Endothelial cell of umbilical vein (primary cell): ENCODE measurements at regions not wholly inside any gene's neighbourhood (a gene's known extent, or its start where the extent isn't known, plus 50 kb on each side); places are given as distances from the start of the nearest gene placed in this dataset.

Experiments used
- BruUV-seq: library from RNA; stranded (reverse); fragments of 400-500 nt; replicated peaks from 2 replicates; lab custom pipeline; 2021; lab: Mats Ljungman, UMichigan
- CTCF ChIA-PET: fragments of 300-600, 350-600 bp; sonication (Branson Sonifier 250); formaldehyde crosslinking; loops from one replicate; lab custom pipeline; 2021; ENCODE audit warnings: antibody characterized with exemption, inconsistent platforms; lab: Charles Lee
- POLR2A ChIA-PET: fragments of 300-600, 350-600 bp; sonication (Branson Sonifier 250); formaldehyde crosslinking; loops from one replicate; lab custom pipeline; 2021; ENCODE audit warnings: antibody characterized with exemption, inconsistent platforms; lab: Charles Lee
- DNase-seq: peaks from one replicate; pipeline ENCODE4 v3.0.0-alpha.2; 2011; ENCODE audit warnings: low read depth, low spot score
- FAIRE-seq: peaks from 2 replicates; lab custom pipeline; 2011; peaks lifted over from hg19 to GRCh38; lab: Jason Lieb, UNC
- H2AFZ ChIP-seq: 2 replicates; pipeline ENCODE4 v1.6.0; 2012; ENCODE audit warnings: low read depth, low read length, control low read depth, inconsistent platforms
- H3K27ac ChIP-seq: 2 replicates; pipeline ENCODE4 v1.5.1; 2011; ENCODE audit warnings: low read depth, mild to moderate bottlenecking, control low read depth, low read length, moderate library complexity; ENCODE audit not compliant: insufficient read depth
- H3K27me3 ChIP-seq, 2 experiments: 2 replicates each; pipeline versions ENCODE4 v1.6.0 to v1.6.1; 2011; ENCODE audit warnings: low read length in 2 of 2, mixed read lengths in 1 of 2; ENCODE audit not compliant: control insufficient read depth in 2 of 2, insufficient read depth in 2 of 2
- H3K36me3 ChIP-seq, 2 experiments: 2 replicates in 1 of 2; 3 replicates in 1 of 2; pipeline ENCODE4 v1.5.1; 2011; ENCODE audit warnings: low read length in 2 of 2, mild to moderate bottlenecking in 1 of 2, moderate library complexity in 1 of 2; ENCODE audit not compliant: control insufficient read depth in 2 of 2, insufficient read depth in 2 of 2; ENCODE audit errors: extremely low read depth in 1 of 2
- H3K4me1 ChIP-seq: 3 replicates; pipeline ENCODE4 v1.5.1; 2011; ENCODE audit warnings: mild to moderate bottlenecking, low read length; ENCODE audit not compliant: control insufficient read depth, insufficient read depth; ENCODE audit errors: extremely low read depth
- H3K4me2 ChIP-seq: 2 replicates; pipeline ENCODE4 v1.6.1; 2011; ENCODE audit warnings: low read length, control low read depth, mixed read lengths; ENCODE audit not compliant: insufficient read depth
- H3K4me3 ChIP-seq, 3 experiments: fragments of 200-600 bp in 1 of 3; sonication (generic), shearing (Covaris generic) in 1 of 3; replicated peaks in 1 of 3; 2 replicates each; pipeline ENCODE4 v1.5.1; 2011 to 2016; ENCODE audit warnings: control low read depth in 3 of 3, low read length in 3 of 3, mild to moderate bottlenecking in 2 of 3, inconsistent platforms in 1 of 3, low read depth in 1 of 3, moderate library complexity in 1 of 3; ENCODE audit not compliant: insufficient read depth in 1 of 3
- H3K79me2 ChIP-seq: 2 replicates; pipeline ENCODE4 v1.6.0; 2012; ENCODE audit warnings: low read length, inconsistent platforms; ENCODE audit not compliant: control insufficient read depth, insufficient read depth
- H3K9ac ChIP-seq: replicated peaks from 2 replicates; pipeline ENCODE3; 2011; ENCODE audit warnings: low read length, control low read depth; ENCODE audit not compliant: insufficient read depth; ENCODE audit errors: extremely low read depth
- H3K9me1 ChIP-seq: replicated peaks from 3 replicates; pipeline ENCODE4 v1.6.0; 2011; ENCODE audit warnings: mild to moderate bottlenecking, low read length; ENCODE audit not compliant: control insufficient read depth, insufficient read depth; ENCODE audit errors: extremely low read depth
- H3K9me3 ChIP-seq: replicated peaks from 2 replicates; pipeline ENCODE4 v1.5.1; 2012; ENCODE audit warnings: low read length, inconsistent platforms; ENCODE audit not compliant: control insufficient read depth, insufficient read depth
- H4K20me1 ChIP-seq: replicated peaks from 2 replicates; pipeline ENCODE3; 2011; ENCODE audit warnings: mild to moderate bottlenecking, low read length; ENCODE audit not compliant: control insufficient read depth, insufficient read depth; ENCODE audit errors: extremely low read depth
- MYC ChIP-seq: IDR thresholded peaks from one replicate; pipeline ENCODE4 v1.6.1; 2011; ENCODE audit warnings: mild to moderate bottlenecking, low read depth, low read length
- POLR2A ChIP-seq: IDR thresholded peaks from 2 replicates; pipeline ENCODE4 v1.6.1; 2012; ENCODE audit warnings: low read depth, mild to moderate bottlenecking, control low read depth, low read length
- dilution Hi-C: fragments of 300-500 bp; cut with MboI; formaldehyde crosslinking; loops from one replicate; pipeline ENCODE4 v1.15.0; 2019; ENCODE audit warnings: low sequenced_read_pairs; ENCODE audit not compliant: extremely low pct_ligation_motif_present
- intact Hi-C: fragments of 100-400 bp; cut with micrococcal nuclease; formaldehyde crosslinking; loops from one replicate; pipeline ENCODE4 v1.10.0; 2022
- TF ChIP-seq, protein P1 (sequence below), 2 donors: IDR thresholded peaks; 1 replicate in 1 of 2; 2 replicates in 1 of 2; pipeline ENCODE4 v1.5.1; 2011; ENCODE audit warnings: low read length in 2 of 2, mild to moderate bottlenecking in 2 of 2, moderate library complexity in 2 of 2, control low read depth in 1 of 2, inconsistent platforms in 1 of 2, low read depth in 1 of 2; ENCODE audit not compliant: insufficient read depth in 1 of 2; ENCODE audit errors: extremely low read depth in 1 of 2

DNA sequence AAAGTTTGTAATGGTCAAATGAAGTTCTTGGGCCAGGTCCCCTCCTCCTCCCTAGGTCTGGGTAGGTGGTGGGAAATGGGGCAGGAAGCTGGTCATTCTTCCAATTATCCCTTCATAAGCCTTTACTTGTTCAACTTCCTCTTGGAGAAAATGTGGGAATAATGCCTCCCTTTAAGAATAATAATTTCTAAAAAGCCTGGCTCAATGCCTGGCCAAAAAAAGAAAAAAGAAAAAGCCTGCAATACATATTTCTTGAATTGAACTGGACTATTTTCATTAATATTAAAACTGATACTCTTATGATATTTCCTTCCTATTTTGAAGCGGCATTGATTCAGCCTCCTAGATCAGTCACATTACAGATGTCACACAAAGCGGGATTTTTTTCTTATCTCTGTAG is 600.9 kb downstream of the CCDC171 start:
- no TSS peak for BruUV-seq
- Histone ChIP-seq H3K27me3 (peaks cover 4 to 7% of the 10 kb centered on the region in 2 experiments), H3K27ac (no peak overlapping the region), H3K4me1 (peaks cover 5% of the 10 kb centered on the region), H3K9ac (no peak overlapping the region), H4K20me1 (no peaks in the 10 kb centered on the region), H3K9me3 (no peaks in the 10 kb centered on the region), H2AFZ (no peak overlapping the region), H3K4me3 (no peak overlapping the region), H3K79me2 (no peaks in the 10 kb centered on the region), H3K4me2 (no peak overlapping the region), H3K36me3 (no peaks in the 10 kb centered on the region), H3K9me1 (no peaks in the 10 kb centered on the region)
- ChIA-PET POLR2A (no interaction called here), CTCF (interaction anchor here (0.7 to 2.4 kb wide), 11 partner anchors 12 to 910 kb away, joined by 3 to 12 read pairs (median 4); no protein-coding TSS in a partner anchor)
- dilution Hi-C loops (no loop called here), intact Hi-C loops (loop anchor here (5.0 kb wide), 1 partner anchor 574 kb away; no protein-coding TSS in a partner anchor)
- FAIRE-seq: no peak
- TF ChIP-seq MYC: no peak
- DNase-seq: no peak

DNA sequence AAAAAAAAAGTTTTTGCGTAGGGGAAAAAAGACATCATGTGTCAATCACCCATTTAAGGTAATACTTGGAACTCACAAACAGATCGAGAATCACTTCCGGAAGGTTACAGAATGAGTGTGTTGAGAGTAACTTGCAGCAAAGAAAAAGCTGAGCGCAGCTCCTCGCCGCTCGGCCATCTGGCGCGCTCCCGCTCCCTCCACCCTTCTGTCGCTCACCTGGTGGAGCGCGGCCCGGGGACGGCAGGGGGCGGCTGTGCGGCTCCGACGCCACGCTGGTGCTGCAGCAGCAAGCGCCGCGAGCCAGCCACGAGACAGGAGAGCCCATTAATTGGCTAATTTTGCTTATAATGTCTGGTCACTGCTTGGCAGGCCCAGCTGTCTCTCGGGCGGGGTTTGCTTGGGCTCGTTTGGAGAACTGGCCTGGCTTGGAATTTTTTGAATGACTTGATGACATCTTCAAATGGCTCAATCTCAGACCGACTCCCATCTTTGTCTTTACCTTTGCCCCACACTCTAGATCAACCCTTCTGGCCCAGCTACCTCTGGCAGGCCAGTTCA is 601.8 kb downstream of the CCDC171 start:
- POLR2A ChIA-PET: no interaction called here

More for the DNA sequence above, 601.8 kb downstream of the CCDC171 start:
- no peaks in the 10 kb centered on the region for H3K79me2 ChIP-seq
- dilution Hi-C loops: no loop called here
- H2AFZ ChIP-seq: peak overlapping the region; percentile 57
- H3K9ac ChIP-seq: no peak overlapping the region
- intact Hi-C loops: loop anchor here (5.0 kb wide), 1 partner anchor 573 kb away; no protein-coding TSS in a partner anchor
- TF ChIP-seq, protein P1, sequence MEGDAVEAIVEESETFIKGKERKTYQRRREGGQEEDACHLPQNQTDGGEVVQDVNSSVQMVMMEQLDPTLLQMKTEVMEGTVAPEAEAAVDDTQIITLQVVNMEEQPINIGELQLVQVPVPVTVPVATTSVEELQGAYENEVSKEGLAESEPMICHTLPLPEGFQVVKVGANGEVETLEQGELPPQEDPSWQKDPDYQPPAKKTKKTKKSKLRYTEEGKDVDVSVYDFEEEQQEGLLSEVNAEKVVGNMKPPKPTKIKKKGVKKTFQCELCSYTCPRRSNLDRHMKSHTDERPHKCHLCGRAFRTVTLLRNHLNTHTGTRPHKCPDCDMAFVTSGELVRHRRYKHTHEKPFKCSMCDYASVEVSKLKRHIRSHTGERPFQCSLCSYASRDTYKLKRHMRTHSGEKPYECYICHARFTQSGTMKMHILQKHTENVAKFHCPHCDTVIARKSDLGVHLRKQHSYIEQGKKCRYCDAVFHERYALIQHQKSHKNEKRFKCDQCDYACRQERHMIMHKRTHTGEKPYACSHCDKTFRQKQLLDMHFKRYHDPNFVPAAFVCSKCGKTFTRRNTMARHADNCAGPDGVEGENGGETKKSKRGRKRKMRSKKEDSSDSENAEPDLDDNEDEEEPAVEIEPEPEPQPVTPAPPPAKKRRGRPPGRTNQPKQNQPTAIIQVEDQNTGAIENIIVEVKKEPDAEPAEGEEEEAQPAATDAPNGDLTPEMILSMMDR (IDR thresholded peaks at IDR 0.05; ENCODE audit: extremely low read depth in 1 of 2, insufficient read depth in 1 of 2, low read depth in 1 of 2, low read length in 2 of 2): peak; percentile 43 to 69
- TF ChIP-seq POLR2A: no peak
- FAIRE-seq (no peak), DNase-seq (peak; percentile 40)
- H4K20me1 ChIP-seq: no peaks in the 10 kb centered on the region
- H3K4me2 ChIP-seq: peak overlapping the region; percentile 52
- H3K27ac ChIP-seq: no peak overlapping the region
- H3K36me3 ChIP-seq: no peaks in the 10 kb centered on the region
- no TSS peak for BruUV-seq
- H3K4me3 ChIP-seq: no peak overlapping the region
- CTCF ChIA-PET: interaction anchor here (0.6 to 1.8 kb wide), 16 partner anchors 10 to 909 kb away, joined by 3 to 7 read pairs (median 4); no protein-coding TSS in a partner anchor
- H3K4me1 ChIP-seq: peaks cover 5% of the 10 kb centered on the region
- H3K27me3 ChIP-seq: peaks cover 5 to 7% of the 10 kb centered on the region in 2 experiments
- H3K9me3 ChIP-seq: no peaks in the 10 kb centered on the region
- H3K9me1 ChIP-seq: no peaks in the 10 kb centered on the region
